Neural progenitor cell (in vitro differentiated cells): ENCODE measurements at regions not wholly inside any gene's neighbourhood (a gene's known extent, or its start where the extent isn't known, plus 50 kb on each side); places are given as distances from the start of the nearest gene placed in this dataset.

ENCODE experiments used
- DNase-seq: peaks from one replicate; pipeline ENCODE4 v3.0.0-alpha.2; 2016; ENCODE audit warnings: low spot score
- H2AFZ ChIP-seq: fragments of 200-600 bp; sonication (generic); replicated peaks from 2 replicates; pipeline ENCODE4 v1.6.1; 2016; ENCODE audit warnings: antibody characterized with exemption
- H3F3A ChIP-seq: fragments of 200-600 bp; sonication (generic); 2 replicates; pipeline ENCODE4 v1.6.1; 2016; ENCODE audit warnings: antibody characterized with exemption, low read depth
- H3K27ac ChIP-seq: fragments of 200-600 bp; sonication (generic); 2 replicates; pipeline ENCODE4 v1.5.1; 2016; ENCODE audit warnings: mild to moderate bottlenecking
- H3K27me3 ChIP-seq: fragments of 200-600 bp; sonication (generic); 2 replicates; pipeline ENCODE4 v1.6.1; 2016; ENCODE audit warnings: mild to moderate bottlenecking, moderate library complexity
- H3K36me3 ChIP-seq: fragments of 200-600 bp; sonication (generic); 2 replicates; pipeline ENCODE4 v1.5.1; 2016
- H3K4me1 ChIP-seq: fragments of 200-600 bp; sonication (generic); 2 replicates; pipeline ENCODE4 v1.6.1; 2016; ENCODE audit warnings: mixed run types
- H3K4me2 ChIP-seq: fragments of 200-600 bp; sonication (generic); 2 replicates; pipeline ENCODE4 v1.6.1; 2016
- H3K4me3 ChIP-seq: fragments of 200-600 bp; sonication (generic); 2 replicates; pipeline ENCODE4 v1.5.1; 2016
- H3K79me2 ChIP-seq: fragments of 200-600 bp; sonication (generic); 2 replicates; pipeline ENCODE4 v1.6.1; 2016; ENCODE audit warnings: low read depth
- H3K9ac ChIP-seq: fragments of 200-600 bp; sonication (generic); 2 replicates; pipeline ENCODE4 v1.6.1; 2016
- H3K9me3 ChIP-seq: fragments of 200-600 bp; sonication (generic); 2 replicates; pipeline ENCODE4 v1.5.1; 2016; ENCODE audit warnings: low read depth
- H4K20me1 ChIP-seq: fragments of 200-600 bp; sonication (generic); 2 replicates; pipeline ENCODE4 v1.6.1; 2016; ENCODE audit warnings: low read depth
- H3K27ac Mint-ChIP-seq: 3 replicates; pipeline ENCODE4 v1.8.0; 2021; ENCODE audit warnings: mixed read lengths
- H3K27me3 Mint-ChIP-seq: 2 replicates; pipeline ENCODE4 v1.8.0; 2022; ENCODE audit warnings: low read depth, mild to moderate bottlenecking, inconsistent platforms, moderate library complexity, mixed read lengths; ENCODE audit not compliant: insufficient read depth
- H3K36me3 Mint-ChIP-seq: 3 replicates; pipeline ENCODE4 v1.8.0; 2021; ENCODE audit warnings: mixed read lengths
- H3K4me1 Mint-ChIP-seq: 3 replicates; pipeline ENCODE4 v1.8.0; 2021; ENCODE audit warnings: mixed read lengths
- H3K4me3 Mint-ChIP-seq: 3 replicates; pipeline ENCODE4 v1.8.0; 2021; ENCODE audit warnings: mild to moderate bottlenecking, moderate library complexity, mixed read lengths
- H3K9me3 Mint-ChIP-seq: 3 replicates; pipeline ENCODE4 v1.8.0; 2020; ENCODE audit warnings: mixed read lengths
- CTCF ChIP-seq: fragments of 200-600 bp; sonication (generic); IDR thresholded peaks from 2 replicates; pipeline ENCODE4 v1.5.1; 2017; ENCODE audit warnings: antibody characterized with exemption, mild to moderate bottlenecking
- EZH2 ChIP-seq: fragments of 200-600 bp; sonication (generic); IDR thresholded peaks from 2 replicates; pipeline ENCODE4 v1.6.1; 2017; ENCODE audit warnings: antibody characterized with exemption, mild to moderate bottlenecking, moderate library complexity
- EZH2phosphoT487 ChIP-seq: fragments of 200-600 bp; sonication (generic); IDR thresholded peaks from 2 replicates; pipeline ENCODE4 v1.6.1; 2017; ENCODE audit warnings: antibody characterized with exemption

DNA sequence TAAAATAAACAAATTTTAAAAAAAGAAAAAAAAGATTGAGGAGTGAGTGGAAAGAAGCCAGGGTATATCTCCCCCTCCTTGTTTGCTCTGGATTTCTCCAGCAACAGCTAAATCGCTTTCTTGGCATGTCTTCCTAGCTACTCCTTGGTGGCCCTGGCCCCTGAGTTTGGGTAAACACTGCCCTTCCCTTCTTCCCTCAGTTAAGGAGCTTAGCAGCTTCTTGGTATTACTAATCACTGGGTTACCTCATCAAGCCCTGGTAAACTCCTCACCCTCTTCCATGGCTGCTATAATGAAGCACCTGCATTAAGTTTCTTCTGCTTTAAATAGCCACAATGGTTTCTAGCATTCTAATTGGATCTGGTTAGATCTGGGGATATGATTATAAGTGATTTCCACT lies 269.8 kb downstream of the FZD1 start:
- H3K79me2 ChIP-seq = no peaks in the 10 kb centered on the region
- peaks cover 1% of the 10 kb centered on the region for H3K36me3 Mint-ChIP-seq
- H3K4me1 ChIP-seq = peaks cover 11% of the 10 kb centered on the region
- H3K4me3 ChIP-seq = no peak overlapping the region
- H3K9me3 Mint-ChIP-seq = peaks cover 34% of the 10 kb centered on the region
- no peak for DNase-seq
- no peak overlapping the region for H3K9ac ChIP-seq
- no peaks in the 10 kb centered on the region for H3K9me3 ChIP-seq
- no peak overlapping the region for H3K4me2 ChIP-seq
- H3K4me1 Mint-ChIP-seq = peaks cover 12% of the 10 kb centered on the region
- H3K36me3 ChIP-seq = peaks cover 2% of the 10 kb centered on the region
- H3K27ac Mint-ChIP-seq = no peak overlapping the region
- no peaks in the 10 kb centered on the region for H3F3A ChIP-seq
- peaks cover 2% of the 10 kb centered on the region for H3K27me3 Mint-ChIP-seq
- H3K27me3 ChIP-seq = no peaks in the 10 kb centered on the region
- no peak overlapping the region for H2AFZ ChIP-seq
- TF ChIP-seq EZH2phosphoT487 (no peak), CTCF (no peak), EZH2 (no peak)
- no peak overlapping the region for H3K4me3 Mint-ChIP-seq
- H4K20me1 ChIP-seq = no peaks in the 10 kb centered on the region
- no peak overlapping the region for H3K27ac ChIP-seq

DNA sequence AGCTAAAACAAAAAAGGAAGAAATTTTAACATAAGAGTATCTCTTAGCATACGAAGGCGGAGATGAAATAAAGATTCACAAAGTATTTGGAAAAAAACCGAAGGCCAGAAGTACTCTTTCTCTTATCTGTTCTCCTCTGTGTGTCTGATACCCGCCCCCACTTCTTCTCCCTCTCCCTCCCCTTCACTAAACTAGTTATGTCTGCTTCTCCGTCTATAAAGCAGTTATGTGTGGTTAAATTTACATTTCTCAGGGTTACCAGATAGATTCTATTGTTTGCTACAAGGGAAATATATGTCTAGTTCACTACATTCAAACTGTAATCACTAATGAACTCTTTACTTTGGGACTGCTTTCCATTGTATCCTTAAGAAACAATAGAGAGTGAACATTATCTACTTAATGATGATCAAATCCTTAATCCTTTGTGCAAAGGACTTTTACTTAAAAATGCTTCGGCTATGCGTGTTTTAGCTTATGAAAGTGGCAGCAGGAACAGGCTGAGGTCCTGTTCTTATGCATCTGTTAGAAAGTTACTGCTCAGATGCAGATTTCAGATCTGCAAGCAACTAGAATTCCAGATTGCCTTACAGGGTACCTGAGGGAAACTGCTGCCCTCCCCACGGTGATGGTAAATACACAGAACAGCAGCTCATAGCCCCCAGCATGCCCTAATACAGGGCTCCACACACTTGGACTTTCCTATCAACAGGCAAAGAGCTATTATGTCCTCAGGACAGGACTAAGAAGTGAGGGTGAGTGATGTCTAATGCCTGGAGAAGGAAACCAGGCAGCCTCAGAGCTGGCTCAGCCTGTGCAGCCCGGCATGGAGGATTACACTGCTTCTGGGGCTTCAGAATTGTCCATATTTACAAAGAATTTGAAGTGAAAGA lies 273.3 kb downstream of the FZD1 start:
- Mint-ChIP-seq H3K27me3 (peaks cover 2% of the 10 kb centered on the region), H3K9me3 (peaks cover 6% of the 10 kb centered on the region)
- TF ChIP-seq CTCF (no peak), EZH2phosphoT487 (no peak), EZH2 (no peak)

DNA sequence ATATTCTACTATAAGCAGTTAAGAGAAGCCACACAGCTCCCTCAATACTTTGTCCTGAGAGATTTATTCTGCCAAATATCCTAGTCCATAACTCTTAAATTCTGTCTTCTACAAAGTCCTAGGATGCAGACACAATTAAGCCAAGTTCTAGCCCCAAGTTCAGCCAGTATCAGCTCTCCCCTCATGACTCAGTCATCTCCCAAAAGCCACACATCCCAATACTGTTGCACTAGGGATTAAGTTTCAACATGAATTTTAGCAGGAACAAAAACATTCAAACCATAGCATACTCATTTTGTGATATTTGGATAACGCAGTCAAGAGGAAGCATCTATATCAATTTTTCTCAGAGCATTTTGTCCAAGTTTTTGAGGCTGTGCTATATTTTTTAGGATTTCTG lies 277.4 kb downstream of the FZD1 start:
- H3K4me1 Mint-ChIP-seq = peaks cover 12% of the 10 kb centered on the region
- DNase-seq = no peak
- Histone ChIP-seq H3K79me2 (no peaks in the 10 kb centered on the region), H3K4me1 (peaks cover 17% of the 10 kb centered on the region), H3K4me3 (no peak overlapping the region), H3K9me3 (no peaks in the 10 kb centered on the region), H3K36me3 (no peaks in the 10 kb centered on the region), H4K20me1 (no peaks in the 10 kb centered on the region), H3K9ac (no peak overlapping the region), H3K4me2 (no peak overlapping the region), H3F3A (no peaks in the 10 kb centered on the region), H3K27ac (no peak overlapping the region), H3K27me3 (no peaks in the 10 kb centered on the region), H2AFZ (no peak overlapping the region)
- no peaks in the 10 kb centered on the region for H3K36me3 Mint-ChIP-seq
- no peaks in the 10 kb centered on the region for H3K9me3 Mint-ChIP-seq
- H3K27ac Mint-ChIP-seq = no peak overlapping the region
- no peak overlapping the region for H3K4me3 Mint-ChIP-seq
- TF ChIP-seq CTCF = no peak
- no peak for TF ChIP-seq EZH2
- TF ChIP-seq EZH2phosphoT487 = no peak
- no peaks in the 10 kb centered on the region for H3K27me3 Mint-ChIP-seq

More for the DNA sequence above, 273.3 kb downstream of the FZD1 start:
- H3K36me3 Mint-ChIP-seq = peaks cover 1% of the 10 kb centered on the region
- H3K4me2 ChIP-seq = no peak overlapping the region
- no peaks in the 10 kb centered on the region for H3K36me3 ChIP-seq
- no peaks in the 10 kb centered on the region for H3F3A ChIP-seq
- no peaks in the 10 kb centered on the region for H3K9me3 ChIP-seq
- no peak overlapping the region for H3K27ac Mint-ChIP-seq
- no peak overlapping the region for H3K27ac ChIP-seq
- H3K79me2 ChIP-seq = no peaks in the 10 kb centered on the region
- no peak for DNase-seq
- no peak overlapping the region for H3K9ac ChIP-seq
- no peak overlapping the region for H2AFZ ChIP-seq
- no peaks in the 10 kb centered on the region for H3K27me3 ChIP-seq
- H3K4me1 ChIP-seq = peaks cover 11% of the 10 kb centered on the region
- H3K4me3 Mint-ChIP-seq = no peak overlapping the region
- peaks cover 12% of the 10 kb centered on the region for H3K4me1 Mint-ChIP-seq
- no peaks in the 10 kb centered on the region for H4K20me1 ChIP-seq
- H3K4me3 ChIP-seq = no peak overlapping the region
